HG03196 (cell line): ENCODE measurements at regions not wholly inside any gene's neighbourhood (a gene's known extent, or its start where the extent isn't known, plus 50 kb on each side); places are given as distances from the start of the nearest gene placed in this dataset.
"Not testable (repeated sequence)": the region's sequence is repeated elsewhere in the genome, so short reads cannot be mapped to it uniquely, and the experiment has no call there.

ENCODE experiments used
- ATAC-seq: cut with Tn5 transposase; IDR thresholded peaks from one replicate; pipeline ENCODE4 v1.9.1; 2021; ENCODE audit not compliant: unreplicated experiment

- ATAC-seq, result no peak
Measured at GRCh38 chr10:109106604-109107003, 816.7 kb downstream of the XPNPEP1 start.

GRCh38 chr10:109105725-109106124, 817.6 kb downstream of the XPNPEP1 start:
- ATAC-seq, result no peak

DNA sequence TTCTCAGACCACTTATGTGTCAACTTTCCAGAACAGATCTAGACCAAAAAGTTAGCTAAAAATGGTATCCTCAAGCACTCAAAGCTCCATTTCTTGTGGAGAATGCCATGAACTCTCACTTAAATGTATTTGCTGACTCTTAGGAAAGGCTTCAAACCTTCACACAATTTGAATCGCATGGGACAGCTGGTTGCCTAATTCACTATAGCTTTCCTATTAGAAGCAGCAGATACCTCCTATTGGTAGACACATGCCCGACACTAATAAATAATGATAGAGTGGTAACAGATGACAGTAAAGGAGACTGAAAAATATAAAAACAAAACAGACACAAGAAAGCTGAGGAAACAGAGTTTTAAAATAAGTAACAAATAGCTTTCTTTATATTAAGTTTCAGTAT, 818.5 kb downstream of the XPNPEP1 start:
- no peak for ATAC-seq

GRCh38 chr10:109103278-109103677, 820.0 kb downstream of the XPNPEP1 start:
- no peak for ATAC-seq

DNA sequence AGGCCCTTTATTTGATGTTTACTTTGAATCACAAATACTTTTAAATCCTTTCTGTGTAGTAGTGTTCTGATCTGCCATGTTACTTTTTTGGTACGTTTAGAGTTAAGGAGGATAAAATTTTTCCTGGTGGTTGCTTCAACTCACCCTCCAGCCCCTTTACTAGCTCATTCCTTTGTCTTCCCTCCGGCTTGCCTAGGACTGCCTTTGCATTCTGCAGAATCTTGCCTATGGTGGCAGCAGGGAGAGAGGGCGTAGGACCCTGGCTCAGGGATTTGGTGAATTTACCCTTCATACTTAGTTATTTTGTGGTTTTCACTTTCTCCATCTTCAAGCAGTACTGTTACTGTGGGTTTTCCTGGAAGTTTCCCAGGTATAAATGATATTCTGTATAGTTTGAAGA, 833.5 kb downstream of the XPNPEP1 start:
- no peak for ATAC-seq

GRCh38 chr10:109071539-109071938, 851.8 kb downstream of the XPNPEP1 start:
- ATAC-seq, result no peak

GRCh38 chr10:109070492-109070891, 852.8 kb downstream of the XPNPEP1 start:
- ATAC-seq, result no peak

DNA sequence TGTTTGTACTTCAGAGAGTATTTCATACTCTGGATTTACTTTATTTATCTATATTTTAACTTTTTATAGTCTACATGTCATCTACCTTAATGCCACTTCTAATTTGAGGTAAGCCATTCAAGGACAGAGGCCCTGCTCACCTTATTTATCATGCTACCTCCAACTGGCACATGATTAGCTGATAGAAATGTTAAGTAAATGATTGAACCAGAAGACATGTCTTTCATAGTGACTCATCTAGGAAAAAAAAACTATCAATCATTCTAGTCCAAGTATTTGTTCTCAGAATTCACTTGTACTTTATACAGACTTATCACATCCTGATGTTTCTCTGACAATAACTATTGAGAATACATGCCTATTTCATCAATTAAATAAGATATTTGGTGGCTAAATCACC, 856.3 kb downstream of the XPNPEP1 start:
- ATAC-seq, result no peak

DNA sequence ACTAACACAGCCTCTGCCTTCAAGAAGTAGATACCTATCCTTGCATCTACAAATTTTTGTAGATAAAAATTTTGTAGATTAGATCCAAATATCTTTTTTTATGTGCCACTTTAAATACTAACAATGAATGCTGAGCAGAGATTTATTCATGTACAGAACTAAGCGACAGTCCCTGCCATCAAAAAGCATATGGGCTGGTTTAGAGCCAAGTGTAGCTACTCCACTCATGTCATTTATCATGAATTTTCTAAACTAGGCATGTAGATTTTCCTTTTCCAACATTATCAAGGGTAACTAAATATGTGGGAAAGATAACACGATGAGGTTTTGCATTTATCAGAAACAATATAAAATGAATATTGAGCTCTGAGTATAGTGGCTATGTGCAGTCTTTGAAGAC, 857.5 kb downstream of the XPNPEP1 start:
- no peak for ATAC-seq

GRCh38 chr10:109062371-109062770, 860.9 kb downstream of the XPNPEP1 start:
- ATAC-seq, result no peak

GRCh38 chr10:109055243-109055642, 868.1 kb downstream of the XPNPEP1 start:
- no peak for ATAC-seq

- ATAC-seq, result no peak
Measured at GRCh38 chr10:109047856-109048255, 875.5 kb downstream of the XPNPEP1 start.

GRCh38 chr10:109046427-109046826, 876.9 kb downstream of the XPNPEP1 start:
- not testable (repeated sequence) for ATAC-seq

GRCh38 chr10:109040622-109041021, 882.7 kb downstream of the XPNPEP1 start:
- ATAC-seq, result no peak

DNA sequence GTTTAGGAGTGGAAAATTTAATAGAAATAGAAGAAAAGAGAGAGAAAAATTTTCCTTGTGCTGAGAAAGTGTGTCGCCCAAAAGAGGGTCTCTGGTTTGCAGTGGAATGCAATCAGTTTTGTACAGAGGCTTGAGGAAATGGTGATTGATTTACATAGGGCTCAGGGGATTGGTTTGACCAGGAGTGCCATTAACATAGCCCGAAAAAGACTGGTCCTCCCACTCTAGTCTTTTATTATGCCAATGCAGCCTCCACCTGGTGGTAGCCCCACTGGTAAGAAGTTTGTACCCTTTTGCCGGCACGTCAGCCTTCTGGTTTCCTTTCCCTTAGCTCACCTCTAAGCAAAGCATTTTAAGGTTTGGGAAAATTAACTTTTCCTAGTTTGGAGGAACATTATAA, 885.3 kb downstream of the XPNPEP1 start:
- no peak for ATAC-seq

- no peak for ATAC-seq
Measured at GRCh38 chr10:109030581-109031210, 892.6 kb downstream of the XPNPEP1 start.

DNA sequence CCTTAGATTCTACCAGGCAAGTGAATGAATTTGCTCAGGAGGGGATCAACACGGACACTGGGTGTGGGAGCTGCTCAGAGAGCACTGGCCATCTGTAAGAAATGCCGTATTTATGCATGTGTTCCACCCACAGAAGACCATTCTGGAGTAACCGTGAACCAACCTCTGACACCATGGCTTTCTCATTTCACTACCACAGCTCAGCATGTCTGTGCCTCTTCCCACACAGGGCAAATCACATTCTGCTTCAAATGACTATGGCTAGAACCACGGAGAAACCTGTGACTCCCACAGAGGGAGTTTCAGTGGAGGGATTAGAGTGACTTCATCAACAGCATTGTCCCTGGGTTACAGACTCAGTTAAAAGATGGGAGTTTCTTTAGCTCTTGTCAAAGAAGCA, 893.4 kb downstream of the XPNPEP1 start:
- no peak for ATAC-seq

- ATAC-seq, result no peak
Measured at GRCh38 chr10:109027534-109028185, 895.7 kb downstream of the XPNPEP1 start.

- no peak for ATAC-seq
Measured at GRCh38 chr10:109025172-109025571, 898.1 kb downstream of the XPNPEP1 start.

GRCh38 chr10:109022417-109023049, 900.8 kb downstream of the XPNPEP1 start:
- ATAC-seq, result no peak

- no peak for ATAC-seq
Measured at GRCh38 chr10:109019001-109019424, 904.3 kb downstream of the XPNPEP1 start.

DNA sequence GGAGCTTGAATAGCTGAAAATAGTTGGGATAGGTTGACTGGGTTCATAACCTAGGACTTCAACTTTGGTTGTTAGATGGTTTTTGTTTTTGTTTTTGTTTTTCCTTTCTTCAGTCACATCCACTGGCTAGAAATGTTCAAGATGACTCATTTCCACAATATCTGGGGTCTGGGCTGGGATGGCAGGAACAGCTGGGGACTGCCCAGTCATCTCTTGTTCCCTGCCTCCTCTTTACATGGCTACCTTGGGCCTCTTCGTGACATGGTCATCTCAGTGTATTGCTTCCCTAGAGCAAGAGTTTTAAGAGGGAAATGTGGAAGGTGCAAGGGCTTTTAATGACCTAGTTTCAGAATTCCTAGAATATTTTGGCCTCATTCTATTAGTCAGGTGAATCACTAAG, 915.8 kb downstream of the XPNPEP1 start:
- no peak for ATAC-seq
